H1 (cell line): ENCODE measurements at regions not wholly inside any gene's neighbourhood (a gene's known extent, or its start where the extent isn't known, plus 50 kb on each side); places are given as distances from the start of the nearest gene placed in this dataset.

Source experiments
- CTCF ChIA-PET: fragments of 300-600 bp; sonication (Branson Sonifier 250); formaldehyde crosslinking; loops from one replicate; lab custom pipeline; 2021; ENCODE audit not compliant: partially characterized antibody; lab: Charles Lee
- POLR2A ChIA-PET: fragments of 300-600 bp; sonication (Branson Sonifier 250); formaldehyde crosslinking; loops from one replicate; lab custom pipeline; 2021; ENCODE audit warnings: inconsistent platforms; ENCODE audit not compliant: partially characterized antibody; lab: Charles Lee
- DNase-seq, 2 experiments: peaks; one replicate each; pipeline versions ENCODE4 v3.0.0 to v3.0.0-alpha.2; 2010 to 2022; ENCODE audit warnings: low spot score in 2 of 2, low read depth in 1 of 2, mixed read lengths in 1 of 2
- FAIRE-seq: peaks from 2 replicates; lab custom pipeline; 2011; peaks lifted over from hg19 to GRCh38; lab: Jason Lieb, UNC
- H2AFZ ChIP-seq: 2 replicates; pipeline ENCODE4 v1.8.1; 2012; ENCODE audit warnings: low read length, inconsistent platforms
- H2AK5ac ChIP-seq: 2 replicates; pipeline ENCODE4 v1.6.1; 2013; ENCODE audit warnings: low read depth, low read length
- H2BK120ac ChIP-seq: replicated peaks from 2 replicates; pipeline ENCODE3; 2013; ENCODE audit warnings: low read depth, low read length, inconsistent platforms
- H2BK12ac ChIP-seq: 2 replicates; pipeline ENCODE4 v1.6.1; 2013; ENCODE audit warnings: low read depth, low read length
- H2BK15ac ChIP-seq: 2 replicates; pipeline ENCODE4 v1.6.1; 2013; ENCODE audit warnings: low read length
- H2BK20ac ChIP-seq: 2 replicates; pipeline ENCODE4 v1.6.1; 2013; ENCODE audit warnings: low read length
- H2BK5ac ChIP-seq: 2 replicates; pipeline ENCODE4 v1.6.1; 2013; ENCODE audit warnings: low read depth, low read length
- H3K14ac ChIP-seq: 2 replicates; pipeline ENCODE4 v1.6.1; 2013; ENCODE audit warnings: inconsistent platforms; ENCODE audit not compliant: insufficient read length
- H3K18ac ChIP-seq: 2 replicates; pipeline ENCODE4 v1.6.1; 2013; ENCODE audit warnings: low read length; ENCODE audit errors: extremely low read depth
- H3K23ac ChIP-seq: 2 replicates; pipeline ENCODE4 v1.6.1; 2013; ENCODE audit warnings: inconsistent platforms; ENCODE audit not compliant: insufficient read length
- H3K23me2 ChIP-seq: 2 replicates; pipeline ENCODE4 v1.6.1; 2013; ENCODE audit warnings: low read depth, low read length
- H3K27ac ChIP-seq: 2 replicates; pipeline ENCODE4 v1.6.1; 2011; ENCODE audit warnings: low read depth, low read length, inconsistent platforms
- H3K27me3 ChIP-seq, 4 experiments: replicated peaks in 1 of 4; 1 replicate in 1 of 4; 2 replicates in 3 of 4; pipeline versions ENCODE4 v1.6.1 to v1.8.1; 2011 to 2013; ENCODE audit warnings: low read length in 3 of 4, mild to moderate bottlenecking in 3 of 4, inconsistent platforms in 2 of 4, mixed read lengths in 2 of 4, moderate library complexity in 1 of 4; ENCODE audit not compliant: control insufficient read depth in 3 of 4, insufficient read depth in 3 of 4; ENCODE audit errors: extremely low read depth in 1 of 4
- H3K36me3 ChIP-seq, 4 experiments: 2 replicates each; pipeline versions ENCODE4 v1.6.1 to v1.8.1; 2011 to 2013; ENCODE audit warnings: mild to moderate bottlenecking in 4 of 4, low read length in 3 of 4, moderate library complexity in 2 of 4, control low read depth in 1 of 4, inconsistent platforms in 1 of 4; ENCODE audit not compliant: insufficient read depth in 4 of 4, control insufficient read depth in 2 of 4
- H3K4ac ChIP-seq: replicated peaks from 2 replicates; pipeline ENCODE3; 2013; ENCODE audit warnings: low read length, low read depth, mixed read lengths, inconsistent platforms; ENCODE audit not compliant: insufficient read length
- H3K4me1 ChIP-seq, 4 experiments: replicated peaks in 1 of 4; 1 replicate in 1 of 4; 2 replicates in 3 of 4; pipeline versions ENCODE4 v1.6.1 to v1.8.1; 2011 to 2013; ENCODE audit warnings: low read length in 3 of 4, inconsistent platforms in 2 of 4, mixed read lengths in 1 of 4; ENCODE audit not compliant: insufficient read depth in 4 of 4, control insufficient read depth in 3 of 4
- H3K4me2 ChIP-seq, 2 experiments: 2 replicates each; pipeline versions ENCODE4 v1.6.1 to v1.8.1; 2011 to 2013; ENCODE audit warnings: low read depth in 2 of 2, low read length in 2 of 2, control low read depth in 1 of 2, inconsistent platforms in 1 of 2, mild to moderate bottlenecking in 1 of 2; ENCODE audit not compliant: insufficient read depth in 1 of 2
- H3K4me3 ChIP-seq, 4 experiments: fragments of 200-600, 300-600 bp in 1 of 4; sonication (generic), shearing (Covaris generic), sonication (Bioruptor Twin) in 1 of 4; 2 replicates each; pipeline versions ENCODE4 v1.5.1 to v1.8.1; 2011 to 2016; ENCODE audit warnings: low read length in 4 of 4, low read depth in 3 of 4, control low read depth in 2 of 4, inconsistent platforms in 2 of 4, mild to moderate bottlenecking in 2 of 4, mixed read lengths in 1 of 4, moderate library complexity in 1 of 4; ENCODE audit not compliant: insufficient read depth in 2 of 4; ENCODE audit errors: extremely low read depth in 1 of 4
- H3K56ac ChIP-seq: replicated peaks from 2 replicates; pipeline ENCODE3; 2013; ENCODE audit warnings: low read depth, mild to moderate bottlenecking, mixed read lengths, low read length, inconsistent platforms; ENCODE audit not compliant: insufficient read length
- H3K79me1 ChIP-seq: 2 replicates; pipeline ENCODE4 v1.6.1; 2013; ENCODE audit warnings: low read depth, low read length, control low read depth
- H3K79me2 ChIP-seq, 2 experiments: 2 replicates each; pipeline versions ENCODE4 v1.6.1 to v1.8.1; 2012 to 2013; ENCODE audit warnings: low read length in 2 of 2, mild to moderate bottlenecking in 2 of 2, inconsistent platforms in 1 of 2; ENCODE audit not compliant: insufficient read depth in 2 of 2, control insufficient read depth in 1 of 2
- H3K9ac ChIP-seq, 4 experiments: replicated peaks in 1 of 4; 1 replicate in 1 of 4; 2 replicates in 3 of 4; pipeline versions ENCODE4 v1.6.1 to v1.8.1; 2011 to 2013; ENCODE audit warnings: low read depth in 3 of 4, low read length in 3 of 4, control low read depth in 2 of 4, mild to moderate bottlenecking in 2 of 4, moderate library complexity in 2 of 4, inconsistent platforms in 1 of 4; ENCODE audit errors: extremely low read depth in 1 of 4
- H3K9me3 ChIP-seq, 2 experiments: 2 replicates each; pipeline versions ENCODE4 v1.6.1 to v1.8.1; 2012 to 2013; ENCODE audit warnings: mild to moderate bottlenecking in 2 of 2, moderate library complexity in 2 of 2, control low read depth in 1 of 2, inconsistent platforms in 1 of 2, low read depth in 1 of 2, low read length in 1 of 2, mixed read lengths in 1 of 2; ENCODE audit not compliant: insufficient read depth in 2 of 2
- H4K20me1 ChIP-seq, 2 experiments: replicated peaks in 1 of 2; 2 replicates each; pipeline versions ENCODE3 to v1.8.1; 2011 to 2013; ENCODE audit warnings: inconsistent platforms in 2 of 2, low read length in 2 of 2, mild to moderate bottlenecking in 1 of 2; ENCODE audit not compliant: insufficient read depth in 2 of 2, control insufficient read depth in 1 of 2
- H4K5ac ChIP-seq: 2 replicates; pipeline ENCODE4 v1.6.1; 2013; ENCODE audit warnings: low read length, low read depth, mixed read lengths, inconsistent platforms; ENCODE audit not compliant: insufficient read length
- H4K8ac ChIP-seq: 2 replicates; pipeline ENCODE4 v1.8.0; 2013; ENCODE audit warnings: mild to moderate bottlenecking, moderate library complexity, low read length, inconsistent platforms; ENCODE audit not compliant: insufficient read depth; ENCODE audit errors: extremely low read depth
- H4K91ac ChIP-seq: replicated peaks from 2 replicates; pipeline ENCODE3; 2013; ENCODE audit warnings: low read length, mixed read lengths, inconsistent platforms; ENCODE audit not compliant: insufficient read length
- KDM1A ChIP-seq: fragments of 200-600, 300-600 bp; sonication (generic); IDR thresholded peaks from 2 replicates; pipeline ENCODE4 v1.7.1; 2016; ENCODE audit warnings: mild to moderate bottlenecking, low read length, borderline replicate concordance
- MAFK ChIP-seq: IDR thresholded peaks from 2 replicates; pipeline ENCODE4 v1.6.1; 2012; ENCODE audit warnings: low read depth, mild to moderate bottlenecking, improper control_type of control experiment, low read length
- WGBS, 2 experiments: shearing (Covaris generic) in 1 of 2; methylation state at CpG; one replicate each; pipeline versions ENCODE4 v1.1.6 to v1.1.7; 2013 to 2015; ENCODE audit warnings: low lambda C conversion rate in 2 of 2, mixed read lengths in 2 of 2, inconsistent platforms in 1 of 2, low coverage in 1 of 2, missing lambda C conversion rate in 1 of 2; ENCODE audit not compliant: insufficient replicate concordance in 2 of 2, insufficient coverage in 1 of 2, insufficient read length in 1 of 2; ENCODE audit errors: extremely low coverage in 1 of 2, missing lambda C conversion rate in 1 of 2; 5-methylcytosine and 5-hydroxymethylcytosine counted together

- no peak overlapping the region for H4K5ac ChIP-seq
- no peak overlapping the region for H3K9ac ChIP-seq
- H2AK5ac ChIP-seq = no peak overlapping the region
- no peaks in the 10 kb centered on the region for H3K9me3 ChIP-seq
- CTCF ChIA-PET = interaction anchor here (1.4 kb wide), 1 partner anchor 14 kb away, joined by 3 read pairs; no protein-coding TSS in a partner anchor
- H3K56ac ChIP-seq = no peak overlapping the region
- no peak for FAIRE-seq
- H3K27me3 ChIP-seq = no peaks in the 10 kb centered on the region
- WGBS, 2 experiments = 75% methylated on average over 5 of the region's 5 CpGs; no CpG with 5 or more reads in 1 of the 2 experiments
- TF ChIP-seq KDM1A = no peak
- 0 out of 2 replicates have a peak, but pooled peaks have one; percentile 32 for TF ChIP-seq MAFK
- H3K23me2 ChIP-seq = no peaks in the 10 kb centered on the region
- H2BK5ac ChIP-seq = no peak overlapping the region
- H3K14ac ChIP-seq = no peak overlapping the region
- no peaks in the 10 kb centered on the region for H3K79me1 ChIP-seq
- no peak overlapping the region for H3K4me2 ChIP-seq
- no peaks in the 10 kb centered on the region for H3K36me3 ChIP-seq
- POLR2A ChIA-PET = interaction anchor here (1.0 kb wide), 1 partner anchor 9 kb away, joined by 4 read pairs; no protein-coding TSS in a partner anchor
- H3K23ac ChIP-seq = no peak overlapping the region
- H2AFZ ChIP-seq = no peak overlapping the region
- peak overlapping the region; percentile 45; the same call in 1 of the 2 replicates for H2BK12ac ChIP-seq
- H3K4me1 ChIP-seq = no peaks in the 10 kb centered on the region
- no peak overlapping the region for H3K27ac ChIP-seq
- H3K4ac ChIP-seq = no peak overlapping the region
- H2BK15ac ChIP-seq = no peak overlapping the region
- H4K20me1 ChIP-seq = no peaks in the 10 kb centered on the region
- no peak for DNase-seq
- no peak overlapping the region for H3K18ac ChIP-seq
- H3K4me3 ChIP-seq = no peak overlapping the region
- no peaks in the 10 kb centered on the region for H3K79me2 ChIP-seq
- no peak overlapping the region for H4K8ac ChIP-seq
- no peak overlapping the region for H2BK20ac ChIP-seq
- no peak overlapping the region for H2BK120ac ChIP-seq
- no peak overlapping the region for H4K91ac ChIP-seq
Observed at GRCh38 chr12:24191117-24191516, 241.6 kb upstream of the SOX5 start.
